Panc1 (cell line): ENCODE measurements at regions not wholly inside any gene's neighbourhood (a gene's known extent, or its start where the extent isn't known, plus 50 kb on each side); places are given as distances from the start of the nearest gene placed in this dataset.

Experiments
- CTCF ChIP-seq: fragments of 450-650 bp; IDR thresholded peaks from 2 replicates; pipeline ENCODE4 v1.5.1; 2017; ENCODE audit warnings: mild to moderate bottlenecking
- POLR2AphosphoS5 ChIP-seq: IDR thresholded peaks from 2 replicates; pipeline ENCODE4 v1.6.1; 2012; ENCODE audit warnings: mild to moderate bottlenecking, low read depth, low read length, moderate library complexity
- TCF7L2 ChIP-seq: IDR thresholded peaks from 2 replicates; pipeline ENCODE4 v1.6.1; 2011; ENCODE audit warnings: mild to moderate bottlenecking, low read depth, low read length, inconsistent platforms

- TF ChIP-seq CTCF (no peak), TCF7L2 (no peak), POLR2AphosphoS5 (no peak)
Measured at GRCh38 chr4:29536745-29537144, 1183.4 kb upstream of the PCDH7 start.
